ENCODE measurements at regions not wholly inside any gene's neighbourhood (a gene's known extent, or its start where the extent isn't known, plus 50 kb on each side); places are given as distances from the start of the nearest gene placed in this dataset.
"Not testable (repeated sequence)": the region's sequence is repeated elsewhere in the genome, so short reads cannot be mapped to it uniquely, and the experiment has no call there.

DNA sequence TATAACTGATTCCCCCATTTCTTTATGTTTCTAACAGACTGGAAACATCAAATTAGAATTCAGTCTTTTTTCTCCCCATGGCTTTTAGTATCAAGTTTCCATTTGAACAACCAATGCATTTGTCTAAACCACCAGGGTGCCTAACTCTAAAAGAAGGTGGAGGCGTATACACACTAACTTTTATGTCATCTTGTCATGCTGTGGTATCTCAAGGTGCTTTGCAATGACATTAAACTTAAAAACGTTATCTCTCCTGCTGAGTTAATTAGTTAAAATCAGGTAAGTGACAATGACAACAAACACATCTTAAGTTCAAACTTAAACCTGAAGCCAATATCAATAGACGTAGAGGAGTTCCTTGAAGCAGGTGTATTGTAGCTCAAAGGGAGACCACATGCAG is 1001.7 kb downstream of the PCDH17 start:
- ATAC-seq: no peak
- DNase-seq: no peak
- intact Hi-C loops (cut with DNase I, micrococcal nuclease): no loop called here

DNA sequence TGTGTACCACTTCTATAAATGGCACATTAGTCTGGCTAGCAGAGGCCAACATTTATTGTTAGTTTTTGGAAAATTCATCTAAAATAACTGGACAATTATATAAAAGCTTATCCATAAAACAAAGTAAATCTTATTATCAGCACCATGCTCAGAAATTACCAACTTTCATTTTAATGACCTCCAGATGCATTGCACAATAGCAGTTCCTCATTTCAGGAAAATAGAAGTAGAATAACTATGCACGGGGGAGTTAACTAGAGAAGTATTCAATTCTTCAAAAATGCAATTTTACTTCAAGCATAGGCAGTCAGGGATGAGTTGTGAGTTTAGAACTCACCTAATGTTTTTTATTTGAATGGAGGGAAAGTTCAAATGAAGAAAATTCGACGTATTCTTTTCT is 1023.5 kb downstream of the PCDH17 start:
- intact Hi-C loops (cut with DNase I, micrococcal nuclease): no loop called here
- DNase-seq (no peak), ATAC-seq (no peak)

DNA sequence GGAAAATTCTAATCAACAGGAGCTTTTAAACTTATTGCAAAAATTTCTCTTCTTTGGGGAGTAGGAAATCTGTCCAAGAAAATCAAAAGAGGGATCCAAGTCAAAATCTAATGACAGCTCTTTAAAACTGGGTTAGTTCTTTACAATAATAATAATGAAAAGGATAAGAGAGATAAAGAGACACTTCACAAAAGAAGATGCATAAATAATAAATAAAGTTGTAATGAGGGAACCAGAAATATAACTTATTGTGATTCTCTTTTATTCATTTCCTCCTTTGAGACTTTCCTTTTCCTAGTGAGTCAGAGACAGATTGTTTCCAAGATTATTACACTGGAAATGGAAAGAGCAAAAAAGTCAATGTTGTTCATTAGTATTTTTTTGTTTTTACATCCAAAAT is 1029.3 kb downstream of the PCDH17 start:
- intact Hi-C loops (cut with DNase I, micrococcal nuclease): no loop called here
- DNase-seq (no peak), ATAC-seq (no peak)

- no peak for DNase-seq
- no peak for ATAC-seq
- intact Hi-C loops (cut with DNase I, micrococcal nuclease): no loop called here
Observed at GRCh38 chr13:58666331-58666730, 1034.8 kb downstream of the PCDH17 start.

DNA sequence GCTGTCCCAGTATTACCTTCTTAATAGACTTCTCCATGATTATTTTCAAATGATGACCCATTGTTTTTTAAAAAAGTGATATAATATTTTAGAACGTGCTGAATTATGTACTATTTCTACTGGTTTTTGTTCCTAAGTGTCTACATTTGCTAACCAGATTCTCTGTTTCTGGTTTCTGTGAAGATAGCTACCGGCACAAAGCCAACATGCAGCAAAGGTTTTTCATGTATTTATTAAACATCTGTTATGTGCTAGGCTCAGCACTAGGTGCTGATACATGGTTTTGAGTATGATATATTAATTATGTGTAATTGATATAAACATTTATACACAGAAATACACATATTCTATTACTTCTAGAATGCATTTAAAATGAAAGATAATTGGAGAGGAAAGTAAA is 1035.6 kb downstream of the PCDH17 start:
- DNase-seq: no peak
- intact Hi-C loops (cut with DNase I, micrococcal nuclease): no loop called here
- ATAC-seq: no peak

DNA sequence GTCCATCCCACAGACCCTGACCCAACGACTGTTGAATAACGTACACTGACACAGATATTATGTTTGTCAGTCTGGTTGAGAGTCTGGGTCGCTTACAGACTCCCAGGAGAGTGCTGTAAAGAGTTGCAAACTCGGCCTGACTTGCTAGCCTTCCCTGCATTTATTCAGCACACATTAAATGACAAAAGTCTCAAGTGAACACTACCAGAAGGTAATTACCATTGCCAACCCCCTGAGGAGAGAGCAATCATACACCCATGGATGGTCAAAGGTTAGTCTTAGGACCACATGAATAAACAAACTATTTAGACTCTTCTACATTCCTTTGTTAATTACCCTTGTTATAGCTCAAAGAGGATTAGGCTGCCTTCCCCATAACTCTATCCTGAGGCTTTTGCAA is 1048.6 kb downstream of the PCDH17 start:
- intact Hi-C loops (cut with DNase I, micrococcal nuclease): no loop called here
- no peak for ATAC-seq
- no peak for DNase-seq

- intact Hi-C loops (cut with DNase I, micrococcal nuclease): no loop called here
- no peak for ATAC-seq
- DNase-seq: no peak
Observed at GRCh38 chr13:58682616-58683015, 1051.1 kb downstream of the PCDH17 start.

GRCh38 chr13:58687148-58687547 is 1055.6 kb downstream of the PCDH17 start:
- DNase-seq (no peak), ATAC-seq (no peak)
- intact Hi-C loops (cut with DNase I, micrococcal nuclease): no loop called here

- ATAC-seq (no peak), DNase-seq (no peak)
- intact Hi-C loops (cut with DNase I, micrococcal nuclease): no loop called here
Observed at GRCh38 chr13:58698531-58698930, 1067.0 kb downstream of the PCDH17 start.

GRCh38 chr13:58704953-58705352 is 1073.4 kb downstream of the PCDH17 start:
- DNase-seq (no peak), ATAC-seq (no peak)
- intact Hi-C loops (cut with DNase I, micrococcal nuclease): no loop called here

- no peak for DNase-seq
- intact Hi-C loops (cut with DNase I, micrococcal nuclease): no loop called here
Observed at GRCh38 chr13:58706421-58706820, 1074.9 kb downstream of the PCDH17 start.

DNA sequence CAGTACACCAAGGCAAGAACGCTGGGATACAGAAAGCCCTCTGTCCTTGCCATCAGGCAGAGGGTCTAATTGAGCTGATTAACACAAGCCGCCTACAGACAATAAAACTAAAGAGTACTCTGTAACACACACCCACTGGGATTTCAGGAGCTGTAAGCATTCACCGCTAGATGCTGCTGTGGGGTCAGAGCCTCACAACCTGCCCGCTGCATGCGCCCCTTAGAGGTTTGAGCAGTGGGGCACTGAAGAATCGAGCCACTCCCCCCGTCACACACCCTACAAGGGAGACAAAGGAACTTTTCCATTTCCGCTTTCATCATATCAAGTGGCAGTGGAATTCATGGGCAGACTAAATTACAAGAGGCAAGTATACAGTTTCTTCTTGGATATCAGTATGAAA is 1080.6 kb downstream of the PCDH17 start:
- no peak for ATAC-seq

More at GRCh38 chr13:58706421-58706820, 1074.9 kb downstream of the PCDH17 start:
- ATAC-seq: no peak

GRCh38 chr13:58714016-58714415 is 1082.5 kb downstream of the PCDH17 start:
- ATAC-seq; DNase-seq; intact Hi-C loops (cut with DNase I, micrococcal nuclease): not testable (repeated sequence)

More for the DNA sequence above, 1080.6 kb downstream of the PCDH17 start:
- intact Hi-C loops (cut with DNase I, micrococcal nuclease): no loop called here
- DNase-seq: no peak

- intact Hi-C loops (cut with DNase I, micrococcal nuclease): no loop called here
- DNase-seq: no peak
- ATAC-seq: no peak
Observed at GRCh38 chr13:58721273-58721672, 1089.7 kb downstream of the PCDH17 start.

GRCh38 chr13:58728126-58728525 is 1096.6 kb downstream of the PCDH17 start:
- intact Hi-C loops (cut with DNase I, micrococcal nuclease): no loop called here
- DNase-seq: no peak
- no peak for ATAC-seq

DNA sequence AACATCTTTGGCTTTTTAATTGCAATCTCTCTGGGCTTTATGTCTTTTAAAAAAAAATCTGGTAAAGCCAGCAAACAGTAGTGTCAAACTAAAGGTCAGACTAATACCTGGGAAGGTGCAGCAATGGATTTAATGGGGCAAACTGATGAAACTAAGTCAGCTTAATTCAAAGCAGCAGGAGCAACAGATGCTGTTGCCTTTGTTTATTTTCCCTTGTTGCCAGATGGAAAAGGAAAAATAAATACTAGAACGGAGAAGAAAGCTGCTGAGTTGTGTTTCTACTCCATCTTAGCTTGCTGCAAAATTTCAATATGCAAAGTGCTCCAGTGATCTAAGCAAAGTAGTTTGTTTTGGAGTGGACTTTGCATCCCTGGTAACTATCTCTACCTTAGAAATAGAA is 1097.8 kb downstream of the PCDH17 start:
- intact Hi-C loops (cut with DNase I, micrococcal nuclease): no loop called here
- ATAC-seq (no peak), DNase-seq (no peak)

DNA sequence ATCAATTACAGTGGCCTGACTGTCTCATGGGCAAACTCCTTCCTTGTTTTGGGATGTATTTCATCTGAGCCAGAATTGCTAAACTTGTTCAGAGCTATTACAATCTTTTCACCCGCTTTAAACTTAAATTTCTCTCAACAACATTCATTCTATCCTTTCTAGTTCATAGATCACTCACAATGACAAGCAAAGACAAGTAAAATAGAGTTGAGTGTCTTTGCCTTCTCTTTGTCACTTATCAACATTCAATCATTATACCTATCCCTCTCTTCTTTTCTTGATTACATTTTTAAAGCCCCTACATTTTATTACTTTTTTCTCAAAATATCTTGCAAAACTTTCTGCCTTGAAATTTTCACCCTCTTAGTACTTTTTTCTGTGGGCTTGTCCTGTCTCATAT is 1113.1 kb downstream of the PCDH17 start:
- intact Hi-C loops (cut with DNase I, micrococcal nuclease): no loop called here
- no peak for DNase-seq
- ATAC-seq: no peak

DNA sequence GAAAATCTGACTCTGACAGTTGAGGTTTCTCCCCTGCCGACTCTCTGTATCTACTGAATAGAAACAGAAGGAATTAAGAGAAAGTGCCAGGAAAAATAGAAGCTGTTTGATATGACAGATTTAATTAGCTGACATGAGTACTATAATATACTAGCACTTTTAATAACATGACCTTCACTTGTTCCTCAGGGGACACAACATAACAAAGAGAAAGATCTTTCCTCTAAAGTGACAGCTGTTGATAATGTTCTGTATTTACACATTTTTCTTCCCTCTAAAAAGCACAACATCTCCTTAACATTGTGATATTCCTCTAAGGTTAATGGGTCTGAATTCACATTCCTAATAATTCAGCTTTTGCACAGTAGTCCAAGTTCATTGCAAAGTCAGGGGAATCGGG is 1136.0 kb downstream of the PCDH17 start:
- intact Hi-C loops (cut with DNase I, micrococcal nuclease): no loop called here
- DNase-seq: no peak
- ATAC-seq: no peak

GRCh38 chr13:58773280-58773859 is 1141.8 kb downstream of the PCDH17 start:
- intact Hi-C loops (cut with DNase I, micrococcal nuclease): no loop called here
- ATAC-seq (no peak), DNase-seq (no peak)

DNA sequence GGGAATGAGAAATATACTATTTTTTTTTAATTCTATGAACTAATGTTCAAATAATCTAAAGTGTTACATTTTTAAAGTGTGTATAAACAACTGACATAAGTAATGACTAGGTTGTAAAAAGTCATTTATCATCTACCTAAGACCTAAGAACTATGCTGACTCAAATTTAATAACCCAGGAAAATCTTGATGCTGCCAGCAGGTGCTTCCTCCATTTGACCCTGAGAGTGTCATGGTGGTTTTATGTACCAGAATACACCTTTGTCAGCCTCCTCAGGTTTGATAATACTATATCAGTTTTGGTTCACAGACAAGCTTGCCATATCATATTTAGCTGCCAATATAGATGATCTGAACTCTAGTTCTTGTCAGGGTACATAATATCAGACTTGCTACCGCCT is 1151.2 kb downstream of the PCDH17 start:
- intact Hi-C loops (cut with DNase I, micrococcal nuclease): no loop called here
- no peak for ATAC-seq
- DNase-seq: no peak

GRCh38 chr13:58792854-58793253 is 1161.3 kb downstream of the PCDH17 start:
- intact Hi-C loops (cut with DNase I, micrococcal nuclease): no loop called here
- no peak for ATAC-seq
- no peak for DNase-seq

GRCh38 chr13:58795715-58796114 is 1164.2 kb downstream of the PCDH17 start:
- DNase-seq: no peak
- intact Hi-C loops (cut with DNase I, micrococcal nuclease): no loop called here
- no peak for ATAC-seq

Measured in left colon (tissue), 2 donors.